SK-N-SH (cell line): ENCODE measurements at regions not wholly inside any gene's neighbourhood (a gene's known extent, or its start where the extent isn't known, plus 50 kb on each side); places are given as distances from the start of the nearest gene placed in this dataset.

Source experiments
- CTCF ChIA-PET: fragments of 300-600, 350-600 bp; formaldehyde crosslinking; extraction: SDS; loops from one replicate; lab custom pipeline; 2021; lab: Yijun Ruan, JAX
- POLR2A ChIA-PET: fragments of 350-600 bp; sonication (Branson Sonifier 250); formaldehyde crosslinking; extraction: SDS; loops from one replicate; lab custom pipeline; 2020; ENCODE audit warnings: antibody characterized with exemption, inconsistent platforms; lab: Yijun Ruan, JAX
- DNase-seq: peaks from one replicate; pipeline ENCODE4 v3.0.0; 2012
- H2AFZ ChIP-seq: fragments of 200-600 bp; sonication (generic); 2 replicates; pipeline ENCODE4 v1.8.1; 2016; ENCODE audit warnings: antibody characterized with exemption, mild to moderate bottlenecking, low read depth
- H3F3A ChIP-seq: fragments of 200-600 bp; sonication (generic); replicated peaks from 2 replicates; pipeline ENCODE3; 2016; ENCODE audit warnings: antibody characterized with exemption, mild to moderate bottlenecking; ENCODE audit not compliant: insufficient read depth
- H3K27ac ChIP-seq, 2 experiments: fragments of 200-500 bp in 1 of 2; fragments of 200-600 bp in 1 of 2; sonication (Bioruptor generic) in 1 of 2; sonication (generic), shearing (Covaris generic) in 1 of 2; 2 replicates each; pipeline versions ENCODE4 v1.5.1 to v1.6.1; 2014 to 2016; ENCODE audit warnings: low read depth in 2 of 2, inconsistent platforms in 1 of 2, low read length in 1 of 2, mild to moderate bottlenecking in 1 of 2, mixed read lengths in 1 of 2
- H3K27me3 ChIP-seq: fragments of 200-600 bp; sonication (generic), shearing (Covaris generic); 2 replicates; pipeline ENCODE4 v1.6.1; 2016; ENCODE audit warnings: mixed run types; ENCODE audit not compliant: insufficient read depth
- H3K36me3 ChIP-seq, 2 experiments: fragments of 200-500 bp in 1 of 2; fragments of 200-600 bp in 1 of 2; sonication (Bioruptor generic) in 1 of 2; sonication (generic) in 1 of 2; replicated peaks in 1 of 2; 2 replicates each; pipeline versions ENCODE3 to v1.5.1; 2014 to 2016; ENCODE audit warnings: low read length in 1 of 2, mild to moderate bottlenecking in 1 of 2; ENCODE audit not compliant: insufficient read depth in 2 of 2, control insufficient read depth in 1 of 2
- H3K4me1 ChIP-seq, 2 experiments: fragments of 200-500 bp in 1 of 2; fragments of 200-600 bp in 1 of 2; sonication (Bioruptor generic) in 1 of 2; sonication (generic), shearing (Covaris generic) in 1 of 2; 2 replicates each; pipeline versions ENCODE4 v1.5.1 to v1.6.1; 2014 to 2016; ENCODE audit warnings: low read depth in 1 of 2, low read length in 1 of 2, mixed run types in 1 of 2; ENCODE audit not compliant: insufficient read depth in 2 of 2, control insufficient read depth in 1 of 2
- H3K4me2 ChIP-seq: fragments of 200-600 bp; sonication (generic), shearing (Covaris generic); 2 replicates; pipeline ENCODE4 v1.6.1; 2017; ENCODE audit warnings: mixed run types
- H3K4me3 ChIP-seq, 2 experiments: fragments of 200-500 bp in 1 of 2; fragments of 200-600 bp in 1 of 2; sonication (Bioruptor generic) in 1 of 2; sonication (generic), shearing (Covaris generic) in 1 of 2; 2 replicates each; pipeline versions ENCODE4 v1.5.1 to v1.8.1; 2014 to 2016; ENCODE audit warnings: low read depth in 2 of 2, inconsistent platforms in 1 of 2, low read length in 1 of 2, mild to moderate bottlenecking in 1 of 2, mixed read lengths in 1 of 2, moderate library complexity in 1 of 2
- H3K79me2 ChIP-seq: fragments of 200-600 bp; sonication (generic); 2 replicates; pipeline ENCODE4 v1.8.1; 2017; ENCODE audit warnings: mild to moderate bottlenecking; ENCODE audit not compliant: insufficient read depth
- H3K9ac ChIP-seq: fragments of 200-600 bp; sonication (generic); 2 replicates; pipeline ENCODE4 v1.6.1; 2017; ENCODE audit warnings: mixed run types
- H3K9me2 ChIP-seq: fragments of 200-600 bp; sonication (generic); 2 replicates; pipeline ENCODE4 v1.6.1; 2017; ENCODE audit warnings: mixed run types
- H3K9me3 ChIP-seq: fragments of 200-600 bp; sonication (generic); 2 replicates; pipeline ENCODE4 v1.6.1; 2017; ENCODE audit warnings: mixed run types, mild to moderate bottlenecking, moderate library complexity
- H4K20me1 ChIP-seq: fragments of 200-600 bp; sonication (generic); 2 replicates; pipeline ENCODE4 v1.6.1; 2017; ENCODE audit warnings: mild to moderate bottlenecking, mixed run types; ENCODE audit not compliant: insufficient read depth
- EP300 ChIP-seq, 2 experiments: IDR thresholded peaks; 2 replicates each; pipeline versions ENCODE4 v1.4.0 to v1.6.1; 2012; ENCODE audit warnings: borderline replicate concordance in 1 of 2, low read depth in 1 of 2, low read length in 1 of 2
- FOSL2 ChIP-seq: IDR thresholded peaks from 2 replicates; pipeline ENCODE4 v1.4.0; 2012; ENCODE audit warnings: low read depth, mild to moderate bottlenecking, moderate library complexity, borderline replicate concordance
- GABPA ChIP-seq: IDR thresholded peaks from 2 replicates; pipeline ENCODE4 v1.4.0; 2012; ENCODE audit warnings: low read depth, mild to moderate bottlenecking
- GATA2 ChIP-seq: sonication (generic); formaldehyde crosslinking; IDR thresholded peaks from 2 replicates; pipeline ENCODE4 v1.5.0; 2020; ENCODE audit warnings: mild to moderate bottlenecking, missing genetic modification reagents
- JUND ChIP-seq: IDR thresholded peaks from 2 replicates; pipeline ENCODE4 v1.4.0; 2012
- NRF1 ChIP-seq: IDR thresholded peaks from 2 replicates; pipeline ENCODE4 v1.6.1; 2012; ENCODE audit warnings: low read depth, mild to moderate bottlenecking, low read length
- POLR2AphosphoS5 ChIP-seq: IDR thresholded peaks from 2 replicates; pipeline ENCODE4 v1.6.1; 2012; ENCODE audit warnings: low read depth, low read length
- RCOR1 ChIP-seq: fragments of 150-350 bp; IDR thresholded peaks from 2 replicates; pipeline ENCODE4 v1.6.1; 2017; ENCODE audit warnings: antibody characterized with exemption, low read length
- RFX5 ChIP-seq: IDR thresholded peaks from 2 replicates; pipeline ENCODE4 v1.6.1; 2012; ENCODE audit warnings: mild to moderate bottlenecking, improper control_type of control experiment, low read length
- RXRA ChIP-seq: IDR thresholded peaks from 2 replicates; pipeline ENCODE4 v1.4.0; 2012; ENCODE audit warnings: low read depth, mild to moderate bottlenecking, borderline replicate concordance
- SIN3A ChIP-seq: IDR thresholded peaks from 2 replicates; pipeline ENCODE4 v1.6.1; 2012; ENCODE audit warnings: low read depth, mild to moderate bottlenecking, low read length, moderate library complexity, borderline replicate concordance
- TCF12 ChIP-seq: IDR thresholded peaks from 2 replicates; pipeline ENCODE4 v1.4.0; 2012
- TEAD4 ChIP-seq: IDR thresholded peaks from 2 replicates; pipeline ENCODE4 v1.4.0; 2012; ENCODE audit warnings: mild to moderate bottlenecking, borderline replicate concordance; ENCODE audit not compliant: insufficient read depth
- WGBS: methylation state at CpG from one replicate; pipeline ENCODE4 v1.1.6; 2017; ENCODE audit warnings: low lambda C conversion rate; 5-methylcytosine and 5-hydroxymethylcytosine counted together
- TF ChIP-seq, protein P1 (sequence below): fragments of 150-350 bp; IDR thresholded peaks from 2 replicates; pipeline ENCODE4 v1.6.1; 2016; ENCODE audit warnings: mild to moderate bottlenecking, low read depth, low read length
- TF ChIP-seq, protein P2 (sequence below): IDR thresholded peaks from 2 replicates; pipeline ENCODE4 v1.4.0; 2012; ENCODE audit warnings: low read depth, borderline replicate concordance
- TF ChIP-seq, protein P3 (sequence below): fragments of 150-350 bp; IDR thresholded peaks from 2 replicates; pipeline ENCODE4 v1.6.1; 2017; ENCODE audit warnings: antibody characterized with exemption, low read length, low read depth, borderline replicate concordance
- TF ChIP-seq, protein P4 (sequence below): IDR thresholded peaks from 2 replicates; pipeline ENCODE4 v1.6.1; 2012; ENCODE audit warnings: mild to moderate bottlenecking, low read depth, low read length, moderate library complexity

DNA sequence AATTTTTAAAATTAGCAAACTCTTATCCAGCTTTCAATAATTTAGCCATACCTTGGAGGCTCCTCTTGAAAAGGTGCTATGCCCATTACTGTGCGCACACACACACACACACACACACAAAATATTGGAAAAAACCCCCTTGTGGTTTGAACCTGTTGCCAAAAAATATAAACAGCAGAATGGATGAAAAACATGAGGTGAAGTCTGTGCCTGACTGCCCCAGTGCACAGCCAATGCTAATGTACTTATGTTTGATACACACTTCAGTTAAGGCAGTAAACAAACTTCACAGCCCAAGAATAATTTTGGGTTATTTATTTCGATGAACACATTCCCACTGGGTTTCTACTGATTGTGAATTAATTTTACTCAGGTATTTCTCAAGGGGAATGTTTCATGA lies 113.2 kb upstream of the SEM1 start (continued):
- TF ChIP-seq, protein P1, sequence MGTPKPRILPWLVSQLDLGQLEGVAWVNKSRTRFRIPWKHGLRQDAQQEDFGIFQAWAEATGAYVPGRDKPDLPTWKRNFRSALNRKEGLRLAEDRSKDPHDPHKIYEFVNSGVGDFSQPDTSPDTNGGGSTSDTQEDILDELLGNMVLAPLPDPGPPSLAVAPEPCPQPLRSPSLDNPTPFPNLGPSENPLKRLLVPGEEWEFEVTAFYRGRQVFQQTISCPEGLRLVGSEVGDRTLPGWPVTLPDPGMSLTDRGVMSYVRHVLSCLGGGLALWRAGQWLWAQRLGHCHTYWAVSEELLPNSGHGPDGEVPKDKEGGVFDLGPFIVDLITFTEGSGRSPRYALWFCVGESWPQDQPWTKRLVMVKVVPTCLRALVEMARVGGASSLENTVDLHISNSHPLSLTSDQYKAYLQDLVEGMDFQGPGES = no peak
- TF ChIP-seq TEAD4 (no peak), GATA2 (CRISPR knock-in tag) (no peak), JUND (no peak), RCOR1 (no peak)
- TF ChIP-seq, protein P2, sequence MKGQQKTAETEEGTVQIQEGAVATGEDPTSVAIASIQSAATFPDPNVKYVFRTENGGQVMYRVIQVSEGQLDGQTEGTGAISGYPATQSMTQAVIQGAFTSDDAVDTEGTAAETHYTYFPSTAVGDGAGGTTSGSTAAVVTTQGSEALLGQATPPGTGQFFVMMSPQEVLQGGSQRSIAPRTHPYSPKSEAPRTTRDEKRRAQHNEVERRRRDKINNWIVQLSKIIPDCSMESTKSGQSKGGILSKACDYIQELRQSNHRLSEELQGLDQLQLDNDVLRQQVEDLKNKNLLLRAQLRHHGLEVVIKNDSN = no peak
- TF ChIP-seq, protein P3, sequence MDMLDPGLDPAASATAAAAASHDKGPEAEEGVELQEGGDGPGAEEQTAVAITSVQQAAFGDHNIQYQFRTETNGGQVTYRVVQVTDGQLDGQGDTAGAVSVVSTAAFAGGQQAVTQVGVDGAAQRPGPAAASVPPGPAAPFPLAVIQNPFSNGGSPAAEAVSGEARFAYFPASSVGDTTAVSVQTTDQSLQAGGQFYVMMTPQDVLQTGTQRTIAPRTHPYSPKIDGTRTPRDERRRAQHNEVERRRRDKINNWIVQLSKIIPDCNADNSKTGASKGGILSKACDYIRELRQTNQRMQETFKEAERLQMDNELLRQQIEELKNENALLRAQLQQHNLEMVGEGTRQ = no peak
- TF ChIP-seq, all 33 proteins: peak for 0

DNA sequence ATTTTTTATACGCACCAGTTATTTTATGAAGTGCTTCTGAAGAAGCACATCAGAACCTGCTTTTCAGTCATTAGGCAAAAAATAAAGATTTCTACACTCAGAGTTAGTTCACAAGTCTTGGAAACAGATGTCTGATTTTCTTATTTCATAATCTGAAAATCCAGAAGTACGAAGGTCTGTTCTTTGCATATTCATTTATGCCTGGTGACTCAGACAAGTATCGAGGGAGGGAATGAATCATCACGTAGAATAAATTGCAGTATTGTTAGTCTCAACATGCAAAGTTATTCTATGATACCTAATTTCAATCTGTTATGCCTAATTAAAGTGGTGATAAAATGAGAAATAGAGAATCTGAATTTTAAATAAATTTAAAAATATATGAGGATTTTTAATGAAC lies 113.6 kb upstream of the SEM1 start:
- no peak overlapping the region for H3K4me2 ChIP-seq
- no peaks in the 10 kb centered on the region for H3K27me3 ChIP-seq
- TF ChIP-seq SIN3A (no peak), TEAD4 (no peak), EP300 (IDR thresholded peaks at IDR 0.05; ENCODE audit: borderline replicate concordance in 1 of 2, low read depth in 1 of 2, low read length in 1 of 2) (no peak), JUND (peak; percentile 55), RXRA (no peak), FOSL2 (peak; percentile 65; the same call in 1 of the 2 replicates), NRF1 (no peak)
- H3F3A ChIP-seq = no peaks in the 10 kb centered on the region
- DNase-seq = no peak
- no peaks in the 10 kb centered on the region for H3K79me2 ChIP-seq
- H3K4me3 ChIP-seq = no peak overlapping the region
- WGBS = 33% methylated on average over 4 of the region's 4 CpGs
- no peak overlapping the region for H3K9ac ChIP-seq
- H3K4me1 ChIP-seq = no peaks in the 10 kb centered on the region; a peak in 1 of 4 replicates
- no peaks in the 10 kb centered on the region for H3K36me3 ChIP-seq
- no peak overlapping the region for H2AFZ ChIP-seq
- ChIA-PET CTCF (interaction anchor here (1.3 kb wide), 1 partner anchor 204 kb away, joined by 3 read pairs; no protein-coding TSS in a partner anchor), POLR2A (no interaction called here)
- no peaks in the 10 kb centered on the region for H3K9me2 ChIP-seq
- no peaks in the 10 kb centered on the region for H4K20me1 ChIP-seq
- no peaks in the 10 kb centered on the region for H3K9me3 ChIP-seq
- H3K27ac ChIP-seq = no peak overlapping the region

DNA sequence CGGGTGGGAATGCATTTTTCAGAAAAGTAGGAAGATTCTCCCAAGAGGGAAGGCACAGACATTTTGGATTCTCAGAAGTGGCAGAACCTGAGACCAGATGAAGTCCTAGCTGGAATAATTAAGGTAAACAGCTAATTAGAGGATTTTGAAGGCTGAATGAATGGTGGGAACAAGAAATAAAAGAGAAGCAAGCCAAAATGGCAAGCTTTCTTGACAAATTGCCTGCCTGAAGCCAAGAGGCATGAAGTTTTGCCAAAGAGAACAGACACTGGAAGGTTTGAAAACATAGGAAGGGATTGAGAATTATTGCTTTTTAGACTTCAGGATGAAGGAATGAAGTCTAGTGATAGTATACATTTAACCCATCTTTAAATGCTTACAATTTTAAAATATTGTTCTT lies 115.0 kb upstream of the SEM1 start:
- no peak for DNase-seq
- Histone ChIP-seq H3K4me1 (no peaks in the 10 kb centered on the region; a peak in 1 of 4 replicates), H4K20me1 (no peaks in the 10 kb centered on the region), H3K4me3 (no peak overlapping the region), H3F3A (no peaks in the 10 kb centered on the region), H3K27me3 (no peaks in the 10 kb centered on the region), H3K36me3 (no peaks in the 10 kb centered on the region), H2AFZ (no peak overlapping the region), H3K27ac (no peak overlapping the region), H3K9ac (no peak overlapping the region), H3K79me2 (no peaks in the 10 kb centered on the region), H3K4me2 (no peak overlapping the region), H3K9me2 (no peaks in the 10 kb centered on the region), H3K9me3 (no peaks in the 10 kb centered on the region)
- ChIA-PET POLR2A (no interaction called here), CTCF (interaction anchor here (0.6 kb wide), 1 partner anchor 133 kb away, joined by 3 read pairs; no protein-coding TSS in a partner anchor)
- 20% methylated on average over 1 of the region's 1 CpG for WGBS
- TF ChIP-seq TCF12 (no peak), POLR2AphosphoS5 (no peak), RXRA (no peak), TEAD4 (no peak), RFX5 (no peak), GABPA (no peak)
- TF ChIP-seq, protein P4, sequence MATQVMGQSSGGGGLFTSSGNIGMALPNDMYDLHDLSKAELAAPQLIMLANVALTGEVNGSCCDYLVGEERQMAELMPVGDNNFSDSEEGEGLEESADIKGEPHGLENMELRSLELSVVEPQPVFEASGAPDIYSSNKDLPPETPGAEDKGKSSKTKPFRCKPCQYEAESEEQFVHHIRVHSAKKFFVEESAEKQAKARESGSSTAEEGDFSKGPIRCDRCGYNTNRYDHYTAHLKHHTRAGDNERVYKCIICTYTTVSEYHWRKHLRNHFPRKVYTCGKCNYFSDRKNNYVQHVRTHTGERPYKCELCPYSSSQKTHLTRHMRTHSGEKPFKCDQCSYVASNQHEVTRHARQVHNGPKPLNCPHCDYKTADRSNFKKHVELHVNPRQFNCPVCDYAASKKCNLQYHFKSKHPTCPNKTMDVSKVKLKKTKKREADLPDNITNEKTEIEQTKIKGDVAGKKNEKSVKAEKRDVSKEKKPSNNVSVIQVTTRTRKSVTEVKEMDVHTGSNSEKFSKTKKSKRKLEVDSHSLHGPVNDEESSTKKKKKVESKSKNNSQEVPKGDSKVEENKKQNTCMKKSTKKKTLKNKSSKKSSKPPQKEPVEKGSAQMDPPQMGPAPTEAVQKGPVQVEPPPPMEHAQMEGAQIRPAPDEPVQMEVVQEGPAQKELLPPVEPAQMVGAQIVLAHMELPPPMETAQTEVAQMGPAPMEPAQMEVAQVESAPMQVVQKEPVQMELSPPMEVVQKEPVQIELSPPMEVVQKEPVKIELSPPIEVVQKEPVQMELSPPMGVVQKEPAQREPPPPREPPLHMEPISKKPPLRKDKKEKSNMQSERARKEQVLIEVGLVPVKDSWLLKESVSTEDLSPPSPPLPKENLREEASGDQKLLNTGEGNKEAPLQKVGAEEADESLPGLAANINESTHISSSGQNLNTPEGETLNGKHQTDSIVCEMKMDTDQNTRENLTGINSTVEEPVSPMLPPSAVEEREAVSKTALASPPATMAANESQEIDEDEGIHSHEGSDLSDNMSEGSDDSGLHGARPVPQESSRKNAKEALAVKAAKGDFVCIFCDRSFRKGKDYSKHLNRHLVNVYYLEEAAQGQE = no peak
- TF ChIP-seq, protein P3 = no peak
- TF ChIP-seq, protein P1 = no peak
